Renal cortical epithelial cell (primary cell): ENCODE measurements at regions not wholly inside any gene's neighbourhood (a gene's known extent, or its start where the extent isn't known, plus 50 kb on each side); places are given as distances from the start of the nearest gene placed in this dataset.
"Not testable (repeated sequence)": the region's sequence is repeated elsewhere in the genome, so short reads cannot be mapped to it uniquely, and the experiment has no call there.

Experiments
- DNase-seq: peaks from one replicate; pipeline ENCODE4 v3.0.0-alpha.2; 2011; ENCODE audit warnings: low read depth

GRCh38 chr4:144799486-144799885 lies 153.5 kb downstream of the HHIP start:
- no peak for DNase-seq

- no peak for DNase-seq
Observed at GRCh38 chr4:144801731-144802130, 155.8 kb downstream of the HHIP start.

- DNase-seq: no peak
Observed at GRCh38 chr4:144808034-144808433, 162.1 kb downstream of the HHIP start.

GRCh38 chr4:144809056-144809640 lies 163.2 kb downstream of the HHIP start:
- no peak for DNase-seq

- no peak for DNase-seq
Observed at GRCh38 chr4:144816668-144817067, 170.7 kb downstream of the HHIP start.

- DNase-seq: no peak
Observed at GRCh38 chr4:144817081-144817480, 171.1 kb downstream of the HHIP start.

GRCh38 chr4:144818136-144818535 lies 172.2 kb downstream of the HHIP start:
- peak; percentile 25 for DNase-seq

GRCh38 chr4:144819591-144819990 lies 173.6 kb downstream of the HHIP start:
- no peak for DNase-seq

- peak; percentile 3 for DNase-seq
Observed at GRCh38 chr4:144820011-144820727, 174.2 kb downstream of the HHIP start.

- DNase-seq: no peak
Observed at GRCh38 chr4:144820728-144821085, 174.8 kb downstream of the HHIP start.

GRCh38 chr4:144831971-144832370 lies 186.0 kb downstream of the HHIP start:
- DNase-seq: no peak

GRCh38 chr4:144845411-144845810 lies 199.5 kb downstream of the HHIP start:
- no peak for DNase-seq

GRCh38 chr4:144851948-144852347 lies 206.0 kb downstream of the HHIP start:
- no peak for DNase-seq

GRCh38 chr4:144861471-144861870 lies 215.5 kb downstream of the HHIP start:
- DNase-seq: no peak

- no peak for DNase-seq
Observed at GRCh38 chr4:144862210-144862609, 216.3 kb downstream of the HHIP start.

GRCh38 chr4:144864891-144865290 lies 218.9 kb downstream of the HHIP start:
- not testable (repeated sequence) for DNase-seq

GRCh38 chr4:144868309-144868708 lies 222.4 kb downstream of the HHIP start:
- no peak for DNase-seq

- no peak for DNase-seq
Observed at GRCh38 chr4:144872508-144873225, 225.3 kb downstream of the ANAPC10 start.

GRCh38 chr4:144873226-144873990 lies 224.6 kb downstream of the ANAPC10 start:
- no peak for DNase-seq

GRCh38 chr4:144894573-144894972 lies 203.4 kb downstream of the ANAPC10 start:
- peak; percentile 76 for DNase-seq

GRCh38 chr4:144899393-144899792 lies 198.6 kb downstream of the ANAPC10 start:
- no peak for DNase-seq

- no peak for DNase-seq
Observed at GRCh38 chr4:144901141-144901540, 196.9 kb downstream of the ANAPC10 start.
